ENCODE measurements at regions not wholly inside any gene's neighbourhood (a gene's known extent, or its start where the extent isn't known, plus 50 kb on each side); places are given as distances from the start of the nearest gene placed in this dataset.

- no peak for DNase-seq (ENCODE audit: low read depth in 3 of 3, low spot score in 1 of 3)
Measured at GRCh38 chr5:2213121-2213730, 330.5 kb upstream of the IRX4 start.

DNA sequence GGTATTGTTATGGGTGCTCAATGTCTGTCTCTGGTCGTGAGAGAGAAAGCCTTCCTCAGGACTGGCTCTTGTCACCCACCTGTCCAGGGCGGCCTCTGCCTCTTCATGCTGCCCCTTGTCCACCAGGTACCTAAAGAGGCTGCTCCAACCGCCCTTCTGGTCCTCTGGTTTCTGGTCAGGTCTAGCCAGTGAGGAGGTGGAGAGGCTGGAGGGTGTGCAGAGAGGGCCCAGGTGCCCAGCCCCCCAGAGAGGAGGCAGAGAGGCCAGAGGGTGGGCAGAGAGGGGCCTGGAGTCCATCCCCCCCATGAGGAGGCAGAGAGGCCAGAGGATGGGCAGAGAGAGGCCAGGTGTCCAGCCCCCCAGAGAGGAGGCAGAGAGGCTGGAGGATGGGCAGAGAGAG is 329.8 kb upstream of the IRX4 start:
- no peak for DNase-seq (ENCODE audit: low read depth in 3 of 3, low spot score in 1 of 3)

DNA sequence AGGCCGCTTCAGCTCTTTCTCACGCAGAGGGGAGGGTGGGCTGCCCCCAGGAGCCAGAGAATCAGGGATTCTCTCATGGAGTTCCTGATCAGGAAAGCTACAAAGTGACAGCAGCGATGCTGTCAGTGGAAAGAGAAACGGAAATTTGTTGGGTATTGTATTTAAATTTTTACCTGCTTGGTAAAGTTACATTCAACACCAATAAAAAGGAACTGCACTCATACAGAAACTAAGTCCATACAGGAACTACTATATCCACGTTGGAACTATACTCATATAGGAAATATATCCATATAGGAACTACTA is 325.5 kb upstream of the IRX4 start:
- no peak for DNase-seq (ENCODE audit: low read depth in 3 of 3, low spot score in 1 of 3)

DNA sequence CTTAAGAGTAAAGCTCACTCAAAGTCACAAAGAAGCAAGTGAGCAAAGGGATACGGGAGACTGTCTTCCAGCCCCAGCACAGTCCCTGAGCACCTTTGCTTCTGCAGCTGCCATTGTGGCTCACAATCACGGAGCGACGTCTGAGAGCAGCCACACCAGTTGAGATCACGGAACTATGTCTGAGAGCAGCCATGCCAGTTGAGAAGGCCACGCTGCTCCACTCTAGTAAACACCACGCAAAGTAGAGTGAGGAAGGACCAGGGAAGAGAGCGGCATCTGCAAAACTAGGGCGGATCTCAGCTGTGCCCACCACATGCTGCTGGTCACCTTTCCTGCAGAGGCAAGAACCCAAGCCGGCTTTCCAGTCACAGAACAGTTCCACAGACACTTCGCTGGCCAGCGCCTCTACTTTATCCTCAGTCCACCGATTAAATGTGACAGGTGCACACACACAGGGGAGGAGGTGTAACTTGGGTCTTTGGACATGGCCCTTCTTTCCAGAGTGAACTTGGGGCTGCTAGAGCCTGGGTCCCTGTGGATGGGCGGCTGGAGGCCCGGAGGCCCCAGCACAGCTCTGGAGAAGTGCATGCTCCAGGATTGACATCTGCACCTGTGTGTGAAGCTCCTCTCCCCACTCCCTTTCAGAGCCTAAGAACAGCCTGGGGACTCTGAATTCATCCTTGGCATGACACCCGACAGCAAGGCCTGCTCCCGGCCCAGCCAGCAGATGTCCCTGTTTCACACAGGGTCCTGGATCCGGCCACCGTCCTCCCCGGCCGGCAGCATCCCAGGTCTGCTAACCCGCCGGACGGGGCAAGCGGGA is 324.9 kb upstream of the IRX4 start:
- DNase-seq (ENCODE audit: low read depth in 3 of 3, low spot score in 1 of 3): no peak

DNA sequence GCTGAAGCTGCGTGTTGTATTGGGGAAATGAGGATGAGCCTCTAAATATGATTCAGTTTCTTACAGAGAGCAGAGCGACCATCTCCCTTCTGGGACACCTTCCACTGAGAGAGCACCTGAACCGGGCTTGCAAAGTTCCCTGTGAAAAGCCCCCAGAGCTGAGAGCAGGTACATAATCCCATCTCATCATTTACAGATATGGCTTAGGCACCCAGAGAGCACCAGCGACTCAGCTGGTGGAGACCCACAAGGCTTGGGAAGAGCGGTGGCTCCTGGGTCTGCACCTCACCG is 324.3 kb upstream of the IRX4 start:
- DNase-seq (ENCODE audit: low read depth in 3 of 3, low spot score in 1 of 3): no peak

DNA sequence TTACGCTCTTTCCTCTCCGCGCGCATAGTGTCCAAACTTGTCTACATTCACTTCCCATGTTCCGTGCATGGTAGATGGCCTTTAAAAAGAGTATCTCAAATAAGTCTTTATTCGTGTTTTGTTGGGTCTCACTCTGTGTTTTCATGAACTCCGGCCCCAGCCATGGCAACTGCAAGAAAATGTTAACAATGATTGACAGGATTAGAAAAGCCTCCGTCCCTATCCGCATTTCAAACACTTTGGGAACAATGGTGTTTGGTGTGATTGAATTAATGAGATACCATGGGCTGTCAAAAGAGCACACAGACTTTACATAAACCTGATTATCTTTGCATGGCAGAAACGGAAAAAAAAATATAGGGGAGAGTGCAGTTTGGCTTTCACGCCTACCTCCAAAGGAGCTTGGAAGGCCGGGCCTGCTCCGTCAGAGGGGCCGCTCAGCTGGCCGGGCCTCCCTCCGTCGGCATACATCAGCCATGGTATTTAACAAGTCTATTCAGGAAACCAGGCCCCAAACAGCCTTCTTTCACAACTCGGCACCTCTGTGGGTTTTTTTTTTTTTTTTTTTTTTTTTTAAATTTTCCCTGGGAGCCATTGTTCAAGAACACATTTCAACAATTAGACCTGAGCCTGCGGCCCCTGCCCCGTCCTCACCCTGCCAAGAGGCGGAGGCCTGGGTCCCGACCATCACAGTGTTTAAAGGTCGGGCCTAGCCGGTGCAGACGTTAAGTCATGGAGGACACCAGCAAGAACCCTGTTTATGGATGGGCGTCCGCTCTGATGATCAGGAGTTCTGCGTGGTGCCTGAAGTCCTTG is 323.8 kb upstream of the IRX4 start:
- no peak for DNase-seq (ENCODE audit: low read depth in 3 of 3, low spot score in 1 of 3)

DNA sequence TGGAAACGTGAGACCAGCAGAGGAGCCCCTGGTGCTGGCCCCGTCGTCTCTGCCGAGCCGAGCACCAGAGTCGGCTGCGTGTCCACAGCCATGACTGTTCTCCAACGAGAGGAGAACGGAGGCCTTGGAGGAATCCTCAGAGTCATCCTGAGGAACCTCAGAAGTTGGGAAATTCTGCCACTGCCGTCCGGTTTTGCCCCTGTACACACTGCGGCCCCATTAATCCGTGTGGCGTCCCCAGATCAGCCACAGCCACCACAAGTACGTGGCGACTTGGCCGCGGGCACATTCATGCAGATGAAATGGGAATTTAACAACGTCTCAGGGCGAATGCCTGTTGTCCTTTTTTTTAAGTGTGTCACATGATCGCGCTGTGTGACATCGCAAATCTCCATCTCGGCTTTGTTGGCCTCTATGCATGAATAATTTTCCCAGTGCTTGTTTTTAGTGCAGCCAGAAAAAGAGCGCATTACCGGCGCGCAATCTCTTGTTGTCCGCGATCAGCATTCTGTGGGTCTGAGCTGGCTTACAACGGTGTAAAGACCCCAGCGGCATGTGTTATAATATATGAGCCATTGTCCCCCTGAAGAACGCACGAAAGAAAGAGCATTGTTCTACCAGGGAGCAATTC is 323.0 kb upstream of the IRX4 start:
- DNase-seq (ENCODE audit: low read depth in 3 of 3, low spot score in 1 of 3): no peak

DNA sequence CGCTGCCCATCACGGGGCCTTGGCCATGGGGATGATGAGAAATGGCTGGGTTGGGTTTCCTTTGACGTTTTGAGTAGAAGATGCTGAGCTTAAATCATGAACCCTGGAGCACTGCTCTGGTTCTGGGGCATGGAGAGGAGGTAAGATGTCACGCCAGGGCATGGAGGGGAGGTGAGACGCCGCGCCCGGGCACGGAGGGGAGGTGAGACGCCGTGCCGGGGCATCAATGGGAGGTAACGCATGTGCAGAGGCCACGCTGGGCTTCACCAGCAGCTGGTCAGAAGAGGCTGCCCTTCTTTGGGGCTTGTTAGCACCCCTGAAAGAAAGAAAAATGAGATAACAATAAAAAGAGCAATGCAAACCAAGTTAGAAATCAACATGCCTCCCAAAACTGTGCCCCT is 322.5 kb upstream of the IRX4 start:
- no peak for DNase-seq (ENCODE audit: low read depth in 3 of 3, low spot score in 1 of 3)

- no peak for DNase-seq (ENCODE audit: low read depth in 3 of 3, low spot score in 1 of 3)
Measured at GRCh38 chr5:2204366-2205184, 321.9 kb upstream of the IRX4 start.

DNA sequence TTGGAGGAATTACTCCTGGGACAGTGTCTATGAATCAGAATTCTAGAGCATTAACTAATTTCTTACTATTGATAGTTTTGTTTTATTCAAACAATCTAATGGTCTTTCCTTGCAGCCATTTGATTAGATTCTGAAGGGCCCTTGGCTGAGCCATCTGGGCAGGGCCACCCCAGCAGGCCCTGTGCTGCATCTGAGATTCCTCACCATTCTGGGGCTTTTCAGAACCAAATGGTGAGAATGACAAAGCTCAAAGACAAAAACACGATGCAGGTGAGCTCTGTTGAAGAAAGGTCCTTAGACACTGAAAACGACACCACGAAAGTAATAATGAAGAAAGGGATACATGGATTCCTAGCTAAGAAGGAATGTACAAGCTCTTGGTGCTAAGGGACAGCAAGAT is 321.0 kb upstream of the IRX4 start:
- DNase-seq (ENCODE audit: low read depth in 3 of 3, low spot score in 1 of 3): no peak

DNA sequence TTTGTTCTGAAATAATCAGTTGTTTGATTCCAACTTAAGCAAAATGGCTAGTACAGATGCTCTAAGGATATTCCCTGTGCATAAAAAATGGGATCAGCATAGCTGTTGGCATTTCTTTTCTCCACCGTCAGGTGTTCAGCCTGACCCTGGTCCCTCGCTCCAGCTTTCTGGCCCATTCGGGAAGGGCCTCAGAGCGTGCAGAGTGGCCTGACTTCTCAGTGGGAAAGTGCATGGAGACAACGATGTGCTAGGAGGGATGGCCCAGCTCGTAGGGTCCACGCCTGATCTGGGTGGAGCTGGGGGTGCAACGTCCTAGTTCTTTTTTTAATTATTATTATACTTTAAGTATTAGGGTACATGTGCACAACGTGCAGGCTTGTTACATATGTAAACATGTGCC is 319.1 kb upstream of the IRX4 start:
- no peak for DNase-seq (ENCODE audit: low read depth in 3 of 3, low spot score in 1 of 3)

GRCh38 chr5:2201421-2201820 is 318.7 kb upstream of the IRX4 start:
- DNase-seq (ENCODE audit: low read depth in 3 of 3, low spot score in 1 of 3): no peak

GRCh38 chr5:2201011-2201410 is 318.3 kb upstream of the IRX4 start:
- DNase-seq (ENCODE audit: low read depth in 3 of 3, low spot score in 1 of 3): no peak

DNA sequence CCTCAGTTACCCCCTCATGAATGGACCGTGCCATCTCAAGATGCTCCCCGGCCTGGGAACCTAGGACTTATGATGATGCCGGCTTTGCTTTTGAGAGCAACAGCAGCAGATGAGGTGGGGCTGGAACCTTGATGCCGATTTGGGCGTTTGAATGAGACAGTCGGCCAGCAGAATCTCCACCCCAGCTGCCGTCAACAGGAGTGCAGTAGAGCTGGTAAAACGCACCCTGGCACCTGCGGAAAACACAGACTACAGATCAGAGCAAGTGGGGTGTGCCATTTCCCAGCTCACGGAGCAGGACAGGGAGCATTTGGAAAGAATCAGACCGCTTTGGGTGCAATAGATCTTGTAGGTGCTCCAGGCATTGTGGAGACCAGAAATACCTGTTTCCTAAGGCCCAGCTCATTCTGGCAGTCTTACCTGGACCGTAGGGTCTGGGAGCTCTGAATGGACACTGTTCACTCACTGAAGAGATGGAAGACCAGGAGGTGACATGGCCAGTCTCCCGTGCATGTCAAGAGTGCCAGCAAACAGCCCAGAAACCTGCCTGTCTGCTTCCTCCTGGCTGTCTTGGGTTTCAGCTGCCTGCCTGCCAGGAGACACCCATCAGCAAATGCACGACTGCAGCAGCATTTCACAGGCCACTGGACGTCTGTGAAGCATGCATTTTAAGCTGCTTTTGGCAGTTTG is 317.7 kb upstream of the IRX4 start:
- DNase-seq (ENCODE audit: low read depth in 3 of 3, low spot score in 1 of 3): no peak

GRCh38 chr5:2199697-2200096 is 317.0 kb upstream of the IRX4 start:
- DNase-seq (ENCODE audit: low read depth in 3 of 3, low spot score in 1 of 3): no peak

- DNase-seq (ENCODE audit: low read depth in 3 of 3, low spot score in 1 of 3): no peak
Measured at GRCh38 chr5:2196989-2197619, 314.4 kb upstream of the IRX4 start.

- DNase-seq (ENCODE audit: low read depth in 3 of 3, low spot score in 1 of 3): no peak
Measured at GRCh38 chr5:2196416-2196815, 313.7 kb upstream of the IRX4 start.

DNA sequence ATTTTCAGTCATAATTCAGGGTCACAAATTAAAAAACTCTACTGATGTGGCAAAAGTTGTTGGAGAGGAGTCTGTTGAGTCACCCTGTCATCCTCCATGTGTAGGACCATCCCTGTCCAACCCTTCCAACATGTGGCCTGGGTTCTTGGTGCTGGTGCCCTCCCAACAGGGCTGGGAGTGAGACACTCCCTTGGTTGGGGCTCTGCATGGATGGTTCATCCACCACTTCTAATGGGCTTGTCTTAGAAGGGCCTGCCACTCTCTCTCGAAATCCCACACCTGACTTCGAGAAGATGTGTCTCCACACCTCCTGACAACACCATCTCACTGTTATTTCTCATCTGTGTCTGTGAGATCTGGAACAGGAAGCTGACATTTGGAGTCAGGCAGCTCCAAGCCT is 312.2 kb upstream of the IRX4 start:
- no peak for DNase-seq (ENCODE audit: low read depth in 3 of 3, low spot score in 1 of 3)

GRCh38 chr5:2194236-2194555 is 311.5 kb upstream of the IRX4 start:
- DNase-seq (ENCODE audit: low read depth in 3 of 3, low spot score in 1 of 3): no peak

GRCh38 chr5:2193542-2194235 is 311.0 kb upstream of the IRX4 start:
- DNase-seq (ENCODE audit: low read depth in 3 of 3, low spot score in 1 of 3): no peak

Data from stimulated activated CD4-positive, alpha-beta T cell treated with anti-CD3 and anti-CD28 coated beads, TNF-alpha, amount 100 ng/mL, for 1 hour (primary cell).